ENCODE measurements at regions not wholly inside any gene's neighbourhood (a gene's known extent, or its start where the extent isn't known, plus 50 kb on each side); places are given as distances from the start of the nearest gene placed in this dataset.

DNA sequence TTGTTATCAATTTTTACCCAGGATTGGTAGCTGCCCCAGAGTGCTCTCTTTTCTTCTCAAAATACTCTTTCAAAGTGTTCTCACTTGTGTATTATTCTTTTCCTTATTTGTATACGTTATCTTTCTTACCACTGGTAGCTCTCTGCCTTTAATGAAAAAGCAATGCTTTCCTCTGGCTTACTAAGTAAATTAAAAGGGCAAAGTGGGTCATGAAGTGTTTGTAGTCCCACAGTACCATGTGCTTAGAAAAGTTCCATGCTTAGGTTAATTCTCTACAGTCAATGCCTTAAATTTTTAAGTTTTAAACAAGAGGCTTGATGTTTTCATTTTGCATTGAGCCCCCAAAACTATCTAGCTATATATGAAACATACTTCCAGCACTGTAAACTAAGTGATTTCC lies 300.2 kb downstream of the ASXL3 start:
- TF ChIP-seq, protein P1, sequence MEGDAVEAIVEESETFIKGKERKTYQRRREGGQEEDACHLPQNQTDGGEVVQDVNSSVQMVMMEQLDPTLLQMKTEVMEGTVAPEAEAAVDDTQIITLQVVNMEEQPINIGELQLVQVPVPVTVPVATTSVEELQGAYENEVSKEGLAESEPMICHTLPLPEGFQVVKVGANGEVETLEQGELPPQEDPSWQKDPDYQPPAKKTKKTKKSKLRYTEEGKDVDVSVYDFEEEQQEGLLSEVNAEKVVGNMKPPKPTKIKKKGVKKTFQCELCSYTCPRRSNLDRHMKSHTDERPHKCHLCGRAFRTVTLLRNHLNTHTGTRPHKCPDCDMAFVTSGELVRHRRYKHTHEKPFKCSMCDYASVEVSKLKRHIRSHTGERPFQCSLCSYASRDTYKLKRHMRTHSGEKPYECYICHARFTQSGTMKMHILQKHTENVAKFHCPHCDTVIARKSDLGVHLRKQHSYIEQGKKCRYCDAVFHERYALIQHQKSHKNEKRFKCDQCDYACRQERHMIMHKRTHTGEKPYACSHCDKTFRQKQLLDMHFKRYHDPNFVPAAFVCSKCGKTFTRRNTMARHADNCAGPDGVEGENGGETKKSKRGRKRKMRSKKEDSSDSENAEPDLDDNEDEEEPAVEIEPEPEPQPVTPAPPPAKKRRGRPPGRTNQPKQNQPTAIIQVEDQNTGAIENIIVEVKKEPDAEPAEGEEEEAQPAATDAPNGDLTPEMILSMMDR (IDR thresholded peaks at IDR 0.05; ENCODE audit: poor library complexity) = no peak
- TF ChIP-seq EZH2phosphoT487 (IDR thresholded peaks at IDR 0.05; ENCODE audit: low read depth, severe bottlenecking, unreplicated experiment) (no peak), EZH2 (IDR thresholded peaks at IDR 0.05; ENCODE audit: borderline replicate concordance) (no peak)

Measured in hepatocyte (in vitro differentiated cells).